Loucy (cell line): ENCODE measurements at regions not wholly inside any gene's neighbourhood (a gene's known extent, or its start where the extent isn't known, plus 50 kb on each side); places are given as distances from the start of the nearest gene placed in this dataset.

Experiments
- EZH2phosphoT487 ChIP-seq: fragments of 200-600 bp; IDR thresholded peaks from 2 replicates; pipeline ENCODE4 v1.6.1; 2018; ENCODE audit warnings: antibody characterized with exemption, mild to moderate bottlenecking, moderate library complexity, borderline replicate concordance
- TF ChIP-seq, protein P1 (sequence below): fragments of 200-600 bp; sonication (generic); conservative IDR thresholded peaks from 2 replicates; pipeline ENCODE4 v1.5.1; 2014; ENCODE audit warnings: mild to moderate bottlenecking, antibody characterized with exemption, low read length

DNA sequence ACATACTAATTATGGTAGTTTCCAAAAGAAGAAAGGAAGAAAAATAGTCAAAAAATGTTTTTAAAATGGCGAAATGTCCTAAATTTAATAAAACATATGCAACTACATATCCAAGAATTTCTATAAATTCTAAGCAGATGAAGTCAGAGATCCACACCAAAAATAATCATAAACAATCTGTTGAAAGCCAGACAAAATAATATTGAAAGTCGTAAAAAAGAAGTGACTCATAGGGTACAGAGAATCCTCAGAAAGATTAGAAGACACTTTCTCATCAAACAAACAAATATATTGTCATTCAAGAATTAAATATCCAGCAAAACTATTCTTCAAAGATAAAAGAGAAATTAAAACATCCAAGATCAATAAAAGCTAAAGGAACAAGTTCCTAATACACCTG, 281.4 kb upstream of the ZNF804A start:
- TF ChIP-seq, protein P1, sequence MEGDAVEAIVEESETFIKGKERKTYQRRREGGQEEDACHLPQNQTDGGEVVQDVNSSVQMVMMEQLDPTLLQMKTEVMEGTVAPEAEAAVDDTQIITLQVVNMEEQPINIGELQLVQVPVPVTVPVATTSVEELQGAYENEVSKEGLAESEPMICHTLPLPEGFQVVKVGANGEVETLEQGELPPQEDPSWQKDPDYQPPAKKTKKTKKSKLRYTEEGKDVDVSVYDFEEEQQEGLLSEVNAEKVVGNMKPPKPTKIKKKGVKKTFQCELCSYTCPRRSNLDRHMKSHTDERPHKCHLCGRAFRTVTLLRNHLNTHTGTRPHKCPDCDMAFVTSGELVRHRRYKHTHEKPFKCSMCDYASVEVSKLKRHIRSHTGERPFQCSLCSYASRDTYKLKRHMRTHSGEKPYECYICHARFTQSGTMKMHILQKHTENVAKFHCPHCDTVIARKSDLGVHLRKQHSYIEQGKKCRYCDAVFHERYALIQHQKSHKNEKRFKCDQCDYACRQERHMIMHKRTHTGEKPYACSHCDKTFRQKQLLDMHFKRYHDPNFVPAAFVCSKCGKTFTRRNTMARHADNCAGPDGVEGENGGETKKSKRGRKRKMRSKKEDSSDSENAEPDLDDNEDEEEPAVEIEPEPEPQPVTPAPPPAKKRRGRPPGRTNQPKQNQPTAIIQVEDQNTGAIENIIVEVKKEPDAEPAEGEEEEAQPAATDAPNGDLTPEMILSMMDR = no peak
- no peak for TF ChIP-seq EZH2phosphoT487
